ENCODE measurements at regions not wholly inside any gene's neighbourhood (a gene's known extent, or its start where the extent isn't known, plus 50 kb on each side); places are given as distances from the start of the nearest gene placed in this dataset.

GRCh38 chr6:76843054-76843822, 620.1 kb downstream of the HTR1B start:
- Histone ChIP-seq H3K4me3 (ENCODE audit: low read depth, low read length) (no peak overlapping the region), H3K27me3 (ENCODE audit: control insufficient read depth, insufficient read depth, low read length) (no peaks in the 10 kb centered on the region), H3K36me3 (ENCODE audit: control insufficient read depth, insufficient read depth, low read length) (no peaks in the 10 kb centered on the region)
- FAIRE-seq = no peak
- no peak for DNase-seq (ENCODE audit: low read depth)
- no peak for TF ChIP-seq CTCF (IDR thresholded peaks at IDR 0.05; ENCODE audit: insufficient read depth, low read length, severe bottlenecking)

- FAIRE-seq (no peak), DNase-seq (ENCODE audit: low read depth) (no peak)
- Histone ChIP-seq H3K4me3 (ENCODE audit: low read depth, low read length) (no peak overlapping the region), H3K27me3 (ENCODE audit: control insufficient read depth, insufficient read depth, low read length) (no peaks in the 10 kb centered on the region), H3K36me3 (ENCODE audit: control insufficient read depth, insufficient read depth, low read length) (no peaks in the 10 kb centered on the region)
- TF ChIP-seq CTCF (IDR thresholded peaks at IDR 0.05; ENCODE audit: insufficient read depth, low read length, severe bottlenecking) = no peak
Observed at GRCh38 chr6:76840865-76841264, 622.4 kb downstream of the HTR1B start.

GRCh38 chr6:76840041-76840745, 623.1 kb downstream of the HTR1B start:
- FAIRE-seq = no peak
- no peak for TF ChIP-seq CTCF (IDR thresholded peaks at IDR 0.05; ENCODE audit: insufficient read depth, low read length, severe bottlenecking)

GRCh38 chr6:76839505-76839904, 623.8 kb downstream of the HTR1B start:
- H3K27me3 ChIP-seq (ENCODE audit: control insufficient read depth, insufficient read depth, low read length) = no peaks in the 10 kb centered on the region
- no peak for DNase-seq (ENCODE audit: low read depth)
- H3K36me3 ChIP-seq (ENCODE audit: control insufficient read depth, insufficient read depth, low read length) = no peaks in the 10 kb centered on the region
- H3K4me3 ChIP-seq (ENCODE audit: low read depth, low read length) = no peak overlapping the region
- no peak for FAIRE-seq
- no peak for TF ChIP-seq CTCF (IDR thresholded peaks at IDR 0.05; ENCODE audit: insufficient read depth, low read length, severe bottlenecking)

More at GRCh38 chr6:76840041-76840745, 623.1 kb downstream of the HTR1B start:
- Histone ChIP-seq H3K4me3 (ENCODE audit: low read depth, low read length) (no peak overlapping the region), H3K36me3 (ENCODE audit: control insufficient read depth, insufficient read depth, low read length) (no peaks in the 10 kb centered on the region), H3K27me3 (ENCODE audit: control insufficient read depth, insufficient read depth, low read length) (no peaks in the 10 kb centered on the region)
- no peak for DNase-seq (ENCODE audit: low read depth)

- H3K36me3 ChIP-seq (ENCODE audit: control insufficient read depth, insufficient read depth, low read length) = no peaks in the 10 kb centered on the region
- no peak for TF ChIP-seq CTCF (IDR thresholded peaks at IDR 0.05; ENCODE audit: insufficient read depth, low read length, severe bottlenecking)
- no peak for DNase-seq (ENCODE audit: low read depth)
- H3K27me3 ChIP-seq (ENCODE audit: control insufficient read depth, insufficient read depth, low read length) = no peaks in the 10 kb centered on the region
- H3K4me3 ChIP-seq (ENCODE audit: low read depth, low read length) = no peak overlapping the region
- no peak for FAIRE-seq
Observed at GRCh38 chr6:76837564-76837963, 625.7 kb downstream of the HTR1B start.

Measured in bronchial epithelial cell (primary cell).